ENCODE measurements at regions not wholly inside any gene's neighbourhood (a gene's known extent, or its start where the extent isn't known, plus 50 kb on each side); places are given as distances from the start of the nearest gene placed in this dataset.

- TF ChIP-seq CTCF (IDR thresholded peaks at IDR 0.05) (no peak), EZH2phosphoT487 (IDR thresholded peaks at IDR 0.05) (no peak), EZH2 (IDR thresholded peaks at IDR 0.05) (no peak)
These were observed 482.0 kb upstream of the CD180 start for GRCh38 chr5:67678594-67678993.

All from neural progenitor cell (in vitro differentiated cells).